ENCODE measurements at regions not wholly inside any gene's neighbourhood (a gene's known extent, or its start where the extent isn't known, plus 50 kb on each side); places are given as distances from the start of the nearest gene placed in this dataset.

DNA sequence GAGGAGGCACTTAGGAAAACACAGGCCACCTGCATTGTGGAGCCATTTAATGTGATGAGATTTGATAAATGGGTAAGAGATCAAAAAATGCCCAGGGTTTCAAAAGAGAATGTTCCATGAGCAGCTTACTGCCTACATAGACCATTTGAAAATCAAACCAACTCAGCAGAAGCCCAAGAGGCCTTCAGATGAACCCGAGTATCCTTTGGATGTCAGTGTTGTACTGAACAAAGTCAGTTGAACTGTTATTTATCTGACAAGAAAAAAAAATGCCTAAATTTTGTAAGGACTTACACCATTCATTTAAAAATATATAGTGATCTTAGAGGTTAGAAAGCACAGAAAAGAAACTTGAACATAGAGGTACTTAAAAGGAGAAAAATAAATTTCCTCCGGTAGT is 381.7 kb downstream of the ZFHX3 start:
- no peak for TF ChIP-seq CTCF (IDR thresholded peaks at IDR 0.05; ENCODE audit: insufficient read depth, low read length)
- TF ChIP-seq POLR2AphosphoS5 (IDR thresholded peaks at IDR 0.05; ENCODE audit: low read depth) = no peak
- TF ChIP-seq SPI1 (IDR thresholded peaks at IDR 0.05; ENCODE audit: borderline replicate concordance, low read depth) = no peak

Measured in HL-60 (cell line).